A673 (cell line): ENCODE measurements at regions not wholly inside any gene's neighbourhood (a gene's known extent, or its start where the extent isn't known, plus 50 kb on each side); places are given as distances from the start of the nearest gene placed in this dataset.

Source experiments
- BruUV-seq: library from RNA; stranded (reverse); fragments of 400-500 nt; replicated peaks from 2 replicates; lab custom pipeline; 2021; lab: Mats Ljungman, UMichigan
- CTCF ChIA-PET: fragments of 300-600 bp; sonication (Branson Sonifier 250); formaldehyde crosslinking; loops from one replicate; lab custom pipeline; 2022; ENCODE audit warnings: antibody characterized with exemption; lab: Charles Lee
- POLR2A ChIA-PET: fragments of 300-600 bp; sonication (Branson Sonifier 250); formaldehyde crosslinking; loops from one replicate; lab custom pipeline; 2022; ENCODE audit warnings: antibody characterized with exemption; ENCODE audit not compliant: low non-redundant PET; lab: Charles Lee
- DNase-seq: peaks from one replicate; pipeline ENCODE4 v3.0.0-alpha.2; 2015; ENCODE audit warnings: low spot score
- H3K27ac ChIP-seq: fragments of 200-600 bp; sonication (generic); 2 replicates; pipeline ENCODE4 v1.5.1; 2016; ENCODE audit warnings: mixed run types, low read depth, mild to moderate bottlenecking, mixed read lengths, antibody characterized with exemption, low read length; ENCODE audit not compliant: poor library complexity, severe bottlenecking
- H3K27me3 ChIP-seq: fragments of 200-600 bp; sonication (generic); replicated peaks from 2 replicates; pipeline ENCODE4 v1.6.1; 2017; ENCODE audit warnings: mixed run types, low read depth, mild to moderate bottlenecking, mixed read lengths, antibody characterized with exemption, low read length; ENCODE audit not compliant: insufficient read depth, poor library complexity
- H3K36me3 ChIP-seq: fragments of 200-600 bp; sonication (generic); 2 replicates; pipeline ENCODE4 v1.6.1; 2016; ENCODE audit warnings: mixed run types, mild to moderate bottlenecking, mixed read lengths, antibody characterized with exemption, low read length; ENCODE audit not compliant: insufficient read depth, poor library complexity, severe bottlenecking
- H3K4me1 ChIP-seq: fragments of 200-600 bp; sonication (generic); 2 replicates; pipeline ENCODE4 v1.6.1; 2017; ENCODE audit warnings: mixed run types, mild to moderate bottlenecking, mixed read lengths, antibody characterized with exemption, low read length; ENCODE audit not compliant: insufficient read depth, poor library complexity, severe bottlenecking
- H3K4me3 ChIP-seq: fragments of 200-600 bp; sonication (generic); 2 replicates; pipeline ENCODE4 v1.5.1; 2016; ENCODE audit warnings: low read depth, mixed run types, mild to moderate bottlenecking, mixed read lengths, low read length; ENCODE audit not compliant: poor library complexity, severe bottlenecking
- H3K9me3 ChIP-seq: fragments of 200-600 bp; sonication (generic); 2 replicates; pipeline ENCODE4 v1.6.1; 2016; ENCODE audit warnings: mixed run types, low read depth, mild to moderate bottlenecking, mixed read lengths, antibody characterized with exemption, low read length; ENCODE audit not compliant: poor library complexity, severe bottlenecking
- EZH2 ChIP-seq: fragments of 200-600 bp; sonication (generic); IDR thresholded peaks from 2 replicates; pipeline ENCODE4 v1.6.1; 2017; ENCODE audit warnings: borderline replicate concordance, low read depth, mild to moderate bottlenecking, mixed read lengths, antibody characterized with exemption, low read length; ENCODE audit not compliant: poor library complexity, severe bottlenecking
- intact Hi-C: fragments of 100-400 bp; cut with micrococcal nuclease; formaldehyde crosslinking; loops from one replicate; pipeline ENCODE4 v1.10.0; 2022; ENCODE audit not compliant: unreplicated experiment
- TF ChIP-seq, protein P1 (sequence below): fragments of 300-800, 200-600 bp; sonication (generic); conservative IDR thresholded peaks from 2 replicates; pipeline ENCODE4 v1.5.1; 2017; ENCODE audit warnings: low read depth, mild to moderate bottlenecking, antibody characterized with exemption, low read length, moderate library complexity, mixed read lengths

DNA sequence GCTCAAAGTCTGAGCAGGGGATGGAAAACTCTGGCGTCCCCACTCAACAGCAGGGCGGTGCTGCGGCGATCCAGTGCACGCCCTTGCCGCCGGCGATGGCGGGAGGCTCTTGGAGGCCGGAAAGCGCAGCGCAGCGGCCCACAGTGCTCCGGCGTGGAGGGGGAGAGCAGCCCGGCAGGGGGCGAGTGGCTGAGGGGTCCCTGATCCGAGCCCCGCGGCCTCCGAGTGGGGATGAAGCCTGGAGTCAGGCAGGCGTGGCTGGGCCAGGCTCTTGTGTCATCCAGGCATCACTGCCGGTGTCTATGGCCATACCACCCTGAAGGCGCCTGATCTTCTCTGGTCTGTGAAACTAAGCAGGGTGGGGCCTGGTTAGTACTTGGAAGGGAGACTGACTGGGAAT is 183.1 kb downstream of the ALG10 start:
- DNase-seq, result no peak
- no TSS peak for BruUV-seq
- CTCF ChIA-PET, result no interaction called here
- no peaks in the 10 kb centered on the region for H3K4me1 ChIP-seq
- no peak overlapping the region for H3K4me3 ChIP-seq
- POLR2A ChIA-PET, result no interaction called here
- intact Hi-C loops, result no loop called here
- no peaks in the 10 kb centered on the region for H3K27me3 ChIP-seq
- TF ChIP-seq, protein P1, sequence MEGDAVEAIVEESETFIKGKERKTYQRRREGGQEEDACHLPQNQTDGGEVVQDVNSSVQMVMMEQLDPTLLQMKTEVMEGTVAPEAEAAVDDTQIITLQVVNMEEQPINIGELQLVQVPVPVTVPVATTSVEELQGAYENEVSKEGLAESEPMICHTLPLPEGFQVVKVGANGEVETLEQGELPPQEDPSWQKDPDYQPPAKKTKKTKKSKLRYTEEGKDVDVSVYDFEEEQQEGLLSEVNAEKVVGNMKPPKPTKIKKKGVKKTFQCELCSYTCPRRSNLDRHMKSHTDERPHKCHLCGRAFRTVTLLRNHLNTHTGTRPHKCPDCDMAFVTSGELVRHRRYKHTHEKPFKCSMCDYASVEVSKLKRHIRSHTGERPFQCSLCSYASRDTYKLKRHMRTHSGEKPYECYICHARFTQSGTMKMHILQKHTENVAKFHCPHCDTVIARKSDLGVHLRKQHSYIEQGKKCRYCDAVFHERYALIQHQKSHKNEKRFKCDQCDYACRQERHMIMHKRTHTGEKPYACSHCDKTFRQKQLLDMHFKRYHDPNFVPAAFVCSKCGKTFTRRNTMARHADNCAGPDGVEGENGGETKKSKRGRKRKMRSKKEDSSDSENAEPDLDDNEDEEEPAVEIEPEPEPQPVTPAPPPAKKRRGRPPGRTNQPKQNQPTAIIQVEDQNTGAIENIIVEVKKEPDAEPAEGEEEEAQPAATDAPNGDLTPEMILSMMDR, result no peak
- TF ChIP-seq EZH2, result no peak
- H3K27ac ChIP-seq, result no peak overlapping the region
- H3K9me3 ChIP-seq, result peaks cover 5% of the 10 kb centered on the region
- no peaks in the 10 kb centered on the region for H3K36me3 ChIP-seq

DNA sequence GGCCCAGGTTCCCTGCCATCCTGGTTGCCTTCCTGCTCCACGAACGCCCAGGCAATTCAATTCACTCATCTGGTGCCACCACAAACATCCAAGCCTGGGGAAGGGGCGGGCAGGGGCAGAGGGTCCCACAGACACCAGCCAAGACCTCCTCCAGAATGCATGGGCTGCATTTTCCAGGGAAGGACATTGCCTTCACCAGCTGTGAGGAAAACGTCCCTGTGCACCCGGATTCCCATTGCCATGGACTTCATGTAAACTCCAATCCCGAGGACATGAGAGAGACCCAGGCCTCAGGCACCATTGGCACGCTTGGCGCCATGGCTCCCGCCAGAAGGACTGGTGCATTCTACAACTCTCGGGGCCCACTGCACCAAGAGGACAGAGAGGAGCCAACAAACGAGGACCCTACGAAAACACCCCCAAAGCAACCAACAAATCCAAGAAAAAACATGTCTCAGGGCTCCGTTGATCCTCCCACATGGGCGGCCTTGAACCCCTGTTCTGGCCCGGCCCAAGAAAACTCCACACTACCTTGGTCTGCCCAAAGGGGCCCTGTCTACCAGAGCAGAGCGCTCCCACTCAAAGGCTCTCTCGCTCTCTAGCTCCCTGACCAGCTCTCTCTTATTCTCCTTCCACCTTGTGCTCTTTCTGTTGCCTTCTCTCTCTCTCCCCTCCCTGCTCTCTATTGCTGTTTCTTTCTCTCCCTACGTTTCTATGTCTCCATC is 183.9 kb downstream of the ALG10 start:
- Histone ChIP-seq H3K27ac (no peak overlapping the region), H3K27me3 (no peaks in the 10 kb centered on the region), H3K9me3 (peaks cover 5% of the 10 kb centered on the region), H3K36me3 (no peaks in the 10 kb centered on the region), H3K4me3 (no peak overlapping the region), H3K4me1 (no peaks in the 10 kb centered on the region)
- no TSS peak for BruUV-seq
- CTCF ChIA-PET, result no interaction called here
- POLR2A ChIA-PET, result no interaction called here
- intact Hi-C loops, result no loop called here
- no peak for DNase-seq
- TF ChIP-seq, protein P1, result no peak
- TF ChIP-seq EZH2, result no peak

DNA sequence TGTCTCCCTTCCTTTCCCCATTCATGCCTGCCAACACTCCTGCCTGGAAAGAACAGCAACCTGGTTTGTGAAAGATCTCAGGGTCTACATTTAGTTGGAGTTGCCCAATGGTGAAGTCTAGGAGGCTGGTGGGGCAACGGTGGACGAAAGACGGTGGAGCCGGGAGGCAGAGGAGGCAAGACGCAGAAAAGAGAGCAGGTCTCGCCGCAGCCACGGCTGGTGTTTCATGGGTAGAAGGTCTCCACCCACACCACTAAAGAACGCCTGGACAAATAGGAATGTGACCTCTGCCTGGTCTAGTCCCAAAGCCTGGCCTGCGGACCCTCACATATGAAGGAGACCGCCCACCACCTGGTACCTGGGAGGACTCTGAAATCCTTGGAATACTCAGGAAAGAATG is 185.6 kb downstream of the ALG10 start:
- intact Hi-C loops, result no loop called here
- ChIA-PET POLR2A (no interaction called here), CTCF (no interaction called here)
- Histone ChIP-seq H3K4me1 (no peaks in the 10 kb centered on the region), H3K36me3 (no peaks in the 10 kb centered on the region), H3K9me3 (peaks cover 5% of the 10 kb centered on the region), H3K4me3 (no peak overlapping the region), H3K27me3 (no peaks in the 10 kb centered on the region), H3K27ac (no peak overlapping the region)
- no peak for TF ChIP-seq EZH2
- TF ChIP-seq, protein P1, result no peak
- BruUV-seq, result no TSS peak
- DNase-seq, result no peak
